Activated T-helper 1 cell treated with Interleukin-2 at 50 U/mL for 16 hours (primary cell): ENCODE measurements at regions not wholly inside any gene's neighbourhood (a gene's known extent, or its start where the extent isn't known, plus 50 kb on each side); places are given as distances from the start of the nearest gene placed in this dataset.
"Not testable (repeated sequence)": the region's sequence is repeated elsewhere in the genome, so short reads cannot be mapped to it uniquely, and the experiment has no call there.

Experiments
- DNase-seq: peaks from one replicate; pipeline ENCODE4 v3.0.0-alpha.2; 2020; ENCODE audit warnings: low read depth

GRCh38 chrX:124181515-124181914 is 150.9 kb upstream of the TEX13D start:
- DNase-seq: not testable (repeated sequence)

GRCh38 chrX:124190440-124190839 is 142.0 kb upstream of the TEX13D start:
- no peak for DNase-seq

GRCh38 chrX:124194199-124194598 is 138.3 kb upstream of the TEX13D start:
- DNase-seq: no peak

GRCh38 chrX:124194901-124195300 is 137.6 kb upstream of the TEX13D start:
- DNase-seq: no peak

- DNase-seq: no peak
These were observed 129.1 kb upstream of the TEX13D start for GRCh38 chrX:124203311-124203710.

- DNase-seq: no peak
These were observed 123.8 kb upstream of the TEX13D start for GRCh38 chrX:124208660-124209059.

GRCh38 chrX:124209792-124210576 is 122.5 kb upstream of the TEX13D start:
- DNase-seq: no peak

- DNase-seq: no peak
These were observed 121.0 kb upstream of the TEX13D start for GRCh38 chrX:124211312-124211942.

- DNase-seq: no peak
These were observed 119.8 kb upstream of the TEX13D start for GRCh38 chrX:124212622-124213021.

- DNase-seq: no peak
These were observed 116.7 kb upstream of the TEX13D start for GRCh38 chrX:124215786-124216185.

GRCh38 chrX:124216396-124217115 is 115.9 kb upstream of the TEX13D start:
- no peak for DNase-seq

- DNase-seq: peak; percentile 49
These were observed 114.9 kb upstream of the TEX13D start for GRCh38 chrX:124217304-124218251.

- no peak for DNase-seq
These were observed 108.9 kb upstream of the TEX13D start for GRCh38 chrX:124223524-124223923.

GRCh38 chrX:124224528-124224927 is 107.9 kb upstream of the TEX13D start:
- no peak for DNase-seq

GRCh38 chrX:124226129-124226528 is 106.3 kb upstream of the TEX13D start:
- no peak for DNase-seq

- no peak for DNase-seq
These were observed 103.6 kb upstream of the TEX13D start for GRCh38 chrX:124228849-124229248.

GRCh38 chrX:124229374-124229773 is 103.1 kb upstream of the TEX13D start:
- no peak for DNase-seq

- no peak for DNase-seq
These were observed 101.6 kb upstream of the TEX13D start for GRCh38 chrX:124230655-124231450.

- no peak for DNase-seq
These were observed 101.1 kb upstream of the TEX13D start for GRCh38 chrX:124231451-124231759.

- no peak for DNase-seq
These were observed 99.8 kb upstream of the TEX13D start for GRCh38 chrX:124232523-124233201.

GRCh38 chrX:124234348-124234747 is 98.1 kb upstream of the TEX13D start:
- DNase-seq: no peak
